ENCODE measurements at regions not wholly inside any gene's neighbourhood (a gene's known extent, or its start where the extent isn't known, plus 50 kb on each side); places are given as distances from the start of the nearest gene placed in this dataset.
"Not testable (repeated sequence)": the region's sequence is repeated elsewhere in the genome, so short reads cannot be mapped to it uniquely, and the experiment has no call there.

DNA sequence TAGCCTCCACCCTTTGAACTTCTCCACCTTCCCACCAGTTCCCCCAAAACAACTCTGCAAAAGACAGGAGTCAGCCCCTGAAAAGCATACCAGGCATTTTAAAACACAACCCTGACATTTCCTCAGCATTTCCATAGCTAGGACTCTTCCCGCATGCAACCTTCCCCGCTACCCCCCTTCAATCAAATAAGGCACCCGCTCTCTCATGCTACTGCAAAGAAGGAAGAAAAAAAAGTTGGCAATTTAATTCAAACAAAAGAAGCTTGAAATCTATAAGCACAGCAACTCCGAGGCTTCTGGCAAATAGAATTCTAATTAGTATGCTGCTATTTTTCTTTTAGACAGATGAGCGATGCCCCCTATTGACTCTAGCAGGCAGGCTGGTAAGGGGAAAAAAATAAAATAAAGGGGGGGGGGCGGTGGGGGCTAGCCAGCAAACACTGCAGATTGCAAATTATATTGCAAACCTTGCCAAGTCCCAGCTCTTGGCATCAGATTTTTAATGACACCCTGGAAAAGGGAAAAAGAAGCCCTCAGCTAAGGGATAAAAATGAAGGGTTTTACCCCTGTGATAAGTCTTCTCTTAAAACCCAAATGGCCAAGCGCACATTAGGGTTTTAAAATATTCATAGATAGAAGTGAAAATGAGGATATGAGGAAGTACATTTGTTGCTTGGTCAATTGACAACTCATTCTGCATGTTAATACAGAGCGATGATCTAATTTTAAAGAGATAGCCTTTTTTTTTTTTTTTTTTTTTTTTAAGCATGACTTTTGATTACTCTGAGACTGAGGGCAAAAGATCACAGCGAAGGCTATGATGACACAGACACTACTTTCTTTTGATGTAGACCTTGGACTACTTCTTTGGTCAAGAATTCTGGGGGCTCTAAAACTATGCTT is 255.2 kb downstream of the NR2F2 start:
- no peak for DNase-seq

DNA sequence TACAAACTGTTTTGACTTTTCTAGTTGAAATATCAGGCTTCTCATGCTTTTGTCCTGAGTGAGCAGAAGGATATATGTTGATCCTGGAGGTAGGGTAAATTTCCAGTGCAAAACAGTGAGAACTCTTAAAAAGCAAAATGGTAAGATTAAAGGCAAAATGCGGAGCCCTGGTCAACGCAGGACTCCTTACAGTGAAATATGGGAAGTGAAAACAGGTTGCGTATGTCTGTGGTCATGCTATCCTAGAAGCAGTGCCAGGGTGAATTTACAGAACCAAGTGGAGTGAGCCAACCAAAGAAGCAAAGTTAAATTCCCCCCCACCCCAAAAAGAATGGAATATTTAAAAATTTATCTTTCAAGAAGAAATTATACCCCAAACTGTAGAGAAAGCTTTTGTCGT is 256.4 kb downstream of the NR2F2 start:
- DNase-seq: no peak

DNA sequence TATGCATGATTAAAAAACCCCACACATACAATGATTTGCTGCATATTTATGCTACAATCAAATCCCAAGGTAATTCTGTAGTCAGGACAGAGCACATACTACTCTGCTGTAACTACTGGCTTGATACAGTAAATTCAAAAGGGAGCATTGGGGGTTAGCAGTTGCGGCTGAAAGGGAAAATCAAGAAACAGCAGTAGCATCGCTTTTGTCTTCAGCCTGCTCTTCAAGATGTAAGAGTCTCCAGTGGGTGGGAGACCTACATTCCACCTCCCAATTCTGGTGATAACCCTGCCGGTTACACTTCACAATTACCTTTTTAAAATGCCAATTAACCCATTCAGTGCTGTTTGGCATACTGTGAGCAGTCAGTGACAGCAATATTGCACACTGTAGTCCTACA is 259.4 kb downstream of the NR2F2 start:
- DNase-seq: no peak

DNA sequence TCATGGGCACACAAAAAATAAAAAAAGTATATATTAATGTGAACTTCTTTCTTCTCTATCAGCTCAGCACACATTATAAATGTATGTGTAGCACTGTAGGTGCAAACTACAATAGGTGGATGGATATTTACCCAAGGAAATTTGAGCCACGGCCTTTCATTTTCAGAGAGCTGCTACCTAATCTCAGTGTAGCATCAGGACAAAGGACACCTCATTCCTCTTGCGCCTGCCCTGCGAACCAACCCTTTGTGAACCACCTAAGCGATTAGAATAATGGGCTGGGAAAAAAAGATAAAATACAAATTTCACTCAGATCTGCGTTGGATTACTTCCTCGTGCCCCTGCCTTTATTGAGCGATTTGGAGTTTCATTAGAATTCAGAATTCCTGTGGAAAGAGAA is 263.2 kb downstream of the NR2F2 start:
- no peak for DNase-seq

DNA sequence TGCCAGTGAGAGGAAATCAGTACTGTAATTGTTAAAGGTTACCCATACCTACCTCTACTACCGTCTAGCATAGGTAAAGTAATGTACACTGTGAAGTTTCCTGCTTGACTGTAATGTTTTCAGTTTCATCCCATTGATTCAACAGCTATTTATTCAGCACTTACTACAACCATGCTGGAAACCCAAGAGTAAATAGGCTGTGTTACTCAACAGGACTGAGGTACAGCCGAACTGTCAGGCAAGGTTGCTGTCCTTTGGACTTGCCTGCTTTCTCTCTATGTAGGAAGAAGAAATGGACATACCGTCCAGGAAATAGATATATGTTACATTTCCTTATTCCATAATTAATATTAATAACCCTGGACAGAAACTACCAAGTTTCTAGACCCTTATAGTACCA is 265.5 kb downstream of the NR2F2 start:
- DNase-seq: no peak

DNA sequence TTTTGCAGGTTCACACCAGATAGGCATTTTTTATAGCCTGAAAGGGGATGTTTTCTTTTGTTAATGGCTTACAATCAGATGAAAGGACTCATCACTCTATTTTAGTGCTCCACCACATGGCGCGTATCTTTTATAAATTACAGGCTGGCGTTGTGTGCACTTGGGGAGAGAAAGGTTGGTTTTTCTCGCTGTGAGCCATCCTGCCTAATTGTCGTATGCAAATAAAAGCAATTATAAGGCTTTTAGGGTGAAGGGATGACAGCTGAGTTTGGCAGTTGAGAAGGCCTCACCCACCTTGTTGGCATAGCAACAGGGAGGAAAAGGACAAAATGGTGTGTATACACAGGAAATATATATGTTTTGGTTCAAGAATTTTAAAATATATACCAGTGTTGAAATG is 268.0 kb downstream of the NR2F2 start:
- no peak for DNase-seq

DNA sequence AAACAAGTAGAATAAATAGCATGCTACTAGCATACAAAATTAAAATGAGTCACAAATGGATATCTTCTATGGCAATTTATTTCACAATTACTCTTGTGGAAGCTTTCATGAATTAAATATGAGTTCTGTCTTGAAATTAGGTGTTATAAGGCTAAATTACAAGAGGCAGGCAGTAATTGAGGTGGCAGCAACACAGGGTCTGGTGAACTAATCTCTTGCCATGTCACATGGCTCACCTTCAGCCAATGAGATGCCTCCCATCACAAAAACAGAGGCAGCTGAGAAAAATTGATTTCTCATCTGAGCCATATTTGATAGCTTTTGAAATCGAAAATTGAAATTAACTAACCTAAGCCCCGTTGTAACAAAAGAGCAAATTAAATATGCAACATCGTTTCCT is 268.8 kb downstream of the NR2F2 start:
- no peak for DNase-seq

DNA sequence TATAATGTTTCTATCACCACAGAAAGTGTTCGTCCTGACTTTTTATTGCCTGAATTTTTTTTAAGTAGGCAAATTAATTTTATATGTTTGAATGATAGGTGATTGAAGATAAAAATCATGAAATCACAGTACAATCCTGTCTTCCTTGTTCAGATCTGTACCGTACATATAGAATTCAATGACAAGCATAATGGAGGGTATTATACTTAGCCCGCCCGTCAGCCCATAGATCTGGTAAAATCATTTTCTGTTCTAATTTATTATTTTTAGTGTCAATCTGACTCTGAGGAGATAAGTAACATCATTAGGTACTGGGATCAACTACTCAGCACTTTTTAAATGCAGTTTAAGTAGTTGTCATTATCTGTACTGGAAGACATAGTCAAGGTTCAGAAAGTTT is 269.9 kb downstream of the NR2F2 start:
- no peak for DNase-seq

DNA sequence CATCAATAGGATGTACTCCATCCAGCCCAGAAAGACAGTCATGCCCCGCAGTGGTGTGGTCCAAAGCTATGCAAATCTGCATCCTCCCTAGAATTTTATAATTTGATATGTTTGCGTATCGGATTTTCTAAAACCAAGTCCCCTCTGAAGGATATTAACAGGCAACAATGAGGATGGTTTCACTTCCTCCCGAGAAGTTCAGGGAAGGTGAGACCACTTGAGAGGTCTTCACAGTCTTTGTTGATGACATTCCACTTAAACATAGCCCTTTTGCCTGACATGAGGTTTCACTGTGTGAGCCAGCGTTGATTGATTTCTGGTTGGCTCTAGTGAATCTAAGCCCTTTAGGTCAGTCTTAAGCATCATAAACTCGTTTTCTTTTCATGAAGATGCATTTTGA is 276.1 kb downstream of the NR2F2 start:
- DNase-seq: no peak

DNA sequence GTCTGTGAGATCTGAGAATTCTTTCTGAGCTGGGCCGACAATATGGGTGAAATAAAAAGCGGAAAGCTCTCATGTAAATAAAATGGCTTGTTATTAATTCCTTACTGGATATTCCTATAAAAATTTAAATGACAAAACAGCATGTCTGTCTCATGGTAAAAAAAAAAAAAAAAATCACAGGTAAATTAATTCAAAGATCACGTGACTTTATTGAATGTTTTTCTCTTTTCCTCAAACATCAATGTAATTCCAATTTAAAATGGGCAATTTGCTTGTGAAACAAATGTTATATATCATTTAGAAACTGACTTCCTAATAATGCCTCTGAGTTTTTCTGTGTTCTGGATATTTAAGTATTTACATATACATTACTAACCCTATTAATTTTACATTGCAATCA is 280.3 kb downstream of the NR2F2 start:
- no peak for DNase-seq

DNA sequence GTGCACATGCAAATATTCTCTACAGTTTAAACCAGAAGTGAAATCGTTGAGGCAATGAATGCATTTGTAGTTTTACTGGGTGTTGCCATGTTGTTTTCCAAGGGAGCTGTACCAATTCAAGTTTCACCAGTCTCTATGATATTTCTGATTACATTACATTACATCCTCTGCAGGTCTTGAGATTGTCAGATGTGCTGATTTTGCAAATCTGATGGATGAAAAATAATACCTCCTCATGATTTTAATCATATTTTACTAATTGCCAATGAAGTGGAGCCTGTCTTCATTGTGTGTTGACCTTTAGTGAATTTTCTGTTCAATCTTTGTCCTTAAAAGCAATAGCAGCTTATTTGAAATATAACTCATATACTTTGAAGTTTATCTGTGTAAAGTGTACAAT is 282.4 kb downstream of the NR2F2 start:
- no peak for DNase-seq

DNA sequence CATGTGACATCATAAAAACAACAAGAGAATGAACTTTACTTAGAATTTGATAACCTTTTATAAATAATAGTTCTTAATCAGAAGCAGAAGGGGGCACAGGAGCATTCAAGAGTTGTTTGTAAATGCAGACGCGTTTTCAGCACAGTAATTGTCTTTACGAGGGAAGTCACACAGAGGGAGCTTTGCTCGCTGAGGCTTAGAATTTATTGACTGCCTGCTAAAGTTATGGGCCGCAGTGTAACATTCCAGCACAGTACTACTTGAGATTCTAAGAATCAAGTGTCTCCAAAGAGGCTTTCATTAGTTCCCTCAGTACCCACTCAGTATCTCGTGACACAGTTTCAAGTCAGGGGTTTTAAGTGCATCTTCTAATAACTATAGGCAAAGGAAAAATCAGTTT is 288.7 kb downstream of the NR2F2 start:
- DNase-seq: no peak

DNA sequence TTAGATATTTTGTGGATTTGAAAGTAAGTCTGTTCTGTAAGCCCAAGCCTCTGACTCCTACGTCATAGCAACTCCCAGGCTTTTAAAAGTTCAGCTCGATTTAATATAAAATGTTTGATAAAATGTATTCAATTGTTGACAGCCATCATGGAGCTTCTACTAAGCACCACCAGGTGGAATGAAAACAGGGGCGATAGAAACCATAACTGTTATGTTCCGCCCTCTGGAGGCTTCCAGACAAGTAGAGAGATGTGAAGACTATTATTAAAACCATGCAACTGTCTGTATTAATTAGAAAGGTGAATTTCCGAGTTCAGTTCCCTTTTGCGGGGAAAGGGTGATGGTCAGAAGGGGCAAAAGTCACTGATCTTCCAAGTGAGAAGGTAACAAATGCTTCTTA is 292.2 kb downstream of the NR2F2 start:
- DNase-seq: no peak

DNA sequence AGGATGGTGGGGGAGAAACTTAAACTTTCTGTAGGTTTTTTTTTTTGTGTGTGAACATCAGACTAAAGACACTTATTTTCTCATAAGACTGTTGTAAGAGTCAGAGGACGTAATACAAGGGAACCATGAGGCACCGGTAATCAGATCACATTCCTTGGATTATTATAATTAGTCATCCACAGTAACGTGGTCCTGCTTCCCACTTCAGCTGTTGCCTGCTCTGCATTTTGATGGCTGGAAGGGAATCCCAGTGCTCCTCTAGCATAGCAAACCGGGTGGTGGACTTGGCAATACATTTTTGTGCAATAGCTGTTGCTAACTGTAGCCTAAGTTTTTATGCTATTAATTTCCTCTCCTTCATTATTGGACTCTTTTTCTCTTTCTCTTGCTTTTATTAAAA is 294.8 kb downstream of the NR2F2 start:
- no peak for DNase-seq

DNA sequence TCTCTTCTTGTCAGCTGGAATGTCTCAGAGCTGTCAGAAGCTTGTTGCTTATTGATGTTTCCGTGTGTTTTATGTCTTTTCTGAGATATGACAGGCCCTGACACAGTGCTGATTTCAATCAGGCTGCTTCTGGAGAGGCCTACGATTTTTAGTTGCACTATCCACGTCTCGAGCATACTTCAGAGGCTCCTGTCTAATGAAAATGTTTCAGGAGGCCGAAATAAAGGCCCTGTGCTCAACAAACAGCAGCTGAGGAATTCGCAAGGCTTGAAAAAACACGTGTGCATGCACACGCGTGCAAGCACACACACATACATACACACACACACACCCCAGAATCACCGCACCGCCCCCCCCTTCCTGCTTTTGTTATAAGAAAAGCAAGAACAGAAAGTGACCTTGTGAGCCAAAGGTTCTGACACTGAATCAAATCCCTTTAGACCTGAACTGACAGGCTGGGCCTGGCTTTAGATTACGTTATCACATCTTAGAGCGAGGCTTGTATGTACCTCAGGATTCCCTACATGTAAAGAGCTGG is 296.6 kb downstream of the NR2F2 start:
- DNase-seq: no peak

DNA sequence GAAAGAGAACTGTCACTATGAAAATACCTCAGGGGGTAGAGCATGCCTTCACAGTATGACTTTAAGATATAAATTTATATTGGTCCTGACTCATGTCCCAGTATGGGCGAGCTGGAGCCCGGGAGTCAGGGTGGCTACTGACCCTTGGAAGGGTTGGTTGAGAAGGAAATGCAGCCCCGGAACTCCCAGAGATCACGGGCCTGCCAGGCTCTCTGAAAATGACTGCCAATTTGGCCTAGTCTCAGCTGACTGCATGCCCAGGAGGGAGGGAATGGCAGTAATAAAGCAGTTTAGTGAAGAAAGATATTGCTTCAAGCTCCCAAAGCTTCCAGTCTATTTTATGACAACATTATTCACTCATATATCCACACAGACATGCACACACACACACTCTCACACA is 299.0 kb downstream of the NR2F2 start:
- no peak for DNase-seq

DNA sequence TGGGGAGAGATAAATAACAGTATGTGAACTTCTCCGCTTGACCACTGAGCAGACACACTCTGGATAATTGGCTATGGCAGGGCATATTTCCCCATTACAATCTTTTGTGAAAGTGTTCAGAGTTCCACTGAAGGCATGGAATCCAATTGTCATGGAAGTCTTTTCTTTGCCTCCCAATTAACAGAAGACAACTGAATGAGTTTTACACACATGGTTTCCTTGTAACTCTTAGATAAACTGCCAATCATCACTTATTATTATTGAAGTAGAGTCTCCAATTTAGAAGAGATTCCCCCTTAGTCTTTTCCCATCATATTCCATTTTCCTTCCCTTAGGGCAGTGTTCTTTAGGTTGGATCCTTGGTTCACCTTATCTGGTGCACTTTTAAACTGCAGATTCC is 308.3 kb downstream of the NR2F2 start:
- DNase-seq: no peak

DNA sequence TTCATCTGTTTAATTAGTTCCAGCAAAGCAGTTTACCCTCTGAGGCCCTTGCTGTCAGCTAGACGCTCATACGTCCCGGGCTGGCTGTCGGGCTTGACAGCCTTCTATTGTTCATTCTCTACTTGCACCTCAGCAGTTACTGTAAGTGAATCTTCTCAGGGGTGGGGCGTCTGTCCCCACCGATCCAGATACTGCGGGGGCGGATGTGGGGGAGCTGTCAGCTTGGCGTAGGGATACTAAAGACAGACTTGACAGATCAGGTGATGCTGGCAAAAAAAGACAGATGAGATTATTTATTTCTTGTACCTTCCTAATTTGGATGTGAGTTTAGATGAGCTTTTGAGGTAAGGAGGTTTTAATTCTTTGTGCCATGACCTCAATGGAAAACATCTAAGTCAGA is 315.3 kb downstream of the NR2F2 start:
- DNase-seq: no peak

DNA sequence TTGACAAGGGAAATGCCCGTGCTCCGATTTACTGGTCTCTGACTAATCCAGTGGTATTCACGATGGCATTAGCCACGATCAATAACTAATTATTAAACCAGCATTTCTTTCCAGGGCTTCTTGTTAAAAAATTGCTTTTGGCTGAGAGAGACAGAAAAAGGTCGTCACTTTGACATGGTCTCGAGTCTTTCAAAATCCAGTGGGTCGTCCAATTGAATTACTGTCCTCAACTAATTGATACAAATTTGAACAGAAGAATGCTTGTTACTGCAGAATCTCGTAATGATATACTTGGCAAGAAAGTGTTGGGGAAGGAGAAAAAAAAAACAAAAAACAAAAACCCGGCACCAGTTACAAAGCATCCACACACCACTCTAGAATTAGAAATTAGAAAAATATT is 318.4 kb downstream of the NR2F2 start:
- no peak for DNase-seq

DNA sequence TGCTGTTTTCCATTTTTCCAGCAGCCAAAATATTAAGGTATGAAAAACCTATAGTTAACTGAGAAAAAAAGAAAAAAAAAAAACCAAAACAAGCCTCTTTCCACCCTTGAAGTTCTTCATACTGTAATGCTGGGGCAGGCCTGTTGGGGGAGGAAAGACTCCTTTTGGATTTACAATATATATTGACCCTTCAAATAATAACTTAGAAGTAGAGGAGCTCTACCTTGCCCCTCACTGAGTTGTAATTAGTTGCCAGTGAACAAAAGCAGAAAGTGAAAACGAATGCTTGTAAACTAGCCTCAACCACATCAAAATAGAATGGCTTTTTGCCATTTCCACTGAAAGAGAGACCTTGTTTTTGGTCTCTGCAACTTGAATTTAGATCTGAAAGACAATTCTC is 326.6 kb downstream of the NR2F2 start:
- DNase-seq: no peak

DNA sequence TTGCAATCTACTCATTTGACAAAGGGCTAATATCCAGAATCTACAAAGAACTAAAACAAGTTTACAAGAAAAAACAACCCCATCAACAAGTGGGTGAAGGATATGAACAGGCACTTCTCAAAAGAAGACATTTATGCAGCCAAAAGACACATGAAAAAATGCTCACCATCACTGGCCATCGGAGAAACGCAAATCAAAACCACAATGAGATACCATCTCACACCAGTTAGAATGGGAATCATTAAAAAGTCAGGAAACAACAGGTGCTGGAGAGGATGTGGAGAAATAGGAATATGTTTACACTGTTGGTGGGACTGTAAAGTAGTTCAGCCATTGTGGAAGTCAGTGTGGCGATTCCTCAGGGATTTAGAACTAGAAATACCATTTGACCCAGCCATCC is 336.5 kb downstream of the NR2F2 start:
- DNase-seq: not testable (repeated sequence)

DNA sequence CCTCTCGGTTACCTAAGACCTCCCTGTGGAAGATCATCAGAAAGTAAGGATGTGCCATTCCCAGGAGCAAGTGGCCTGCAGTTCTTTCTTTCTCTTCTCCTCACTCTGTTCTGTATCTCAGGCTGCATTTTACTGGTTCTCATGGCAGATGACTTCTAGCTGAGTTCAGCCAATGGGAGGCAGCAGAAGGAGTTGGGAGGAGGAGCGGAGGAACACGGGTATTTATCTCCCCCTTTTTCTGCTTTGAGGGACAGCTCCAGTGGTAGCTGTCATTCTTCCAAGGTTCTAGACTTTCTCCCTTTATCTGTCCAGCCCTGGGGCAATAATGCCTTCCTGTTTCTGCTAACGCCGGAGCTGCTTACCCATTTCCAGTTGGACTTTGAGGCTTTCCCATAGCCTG is 339.9 kb downstream of the NR2F2 start:
- no peak for DNase-seq

DNA sequence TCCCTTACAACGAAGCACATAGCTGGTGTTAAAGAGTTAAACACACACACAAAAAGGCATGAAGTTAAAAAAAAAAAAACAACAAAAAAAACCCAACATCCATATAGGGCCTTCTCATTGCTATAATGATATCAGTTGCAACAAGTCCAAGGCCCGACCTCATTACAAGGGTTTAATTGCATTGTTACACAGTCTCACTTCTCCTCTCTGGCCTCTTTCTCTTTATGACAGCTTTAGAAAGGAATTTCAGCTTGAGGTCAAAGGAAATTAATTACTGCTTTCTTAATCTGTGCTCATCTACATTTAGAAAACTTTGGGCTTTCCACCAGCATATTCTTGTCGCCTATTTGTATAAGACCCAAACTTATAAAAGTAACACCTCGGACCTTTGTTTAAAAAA is 342.1 kb downstream of the NR2F2 start:
- DNase-seq: no peak

DNA sequence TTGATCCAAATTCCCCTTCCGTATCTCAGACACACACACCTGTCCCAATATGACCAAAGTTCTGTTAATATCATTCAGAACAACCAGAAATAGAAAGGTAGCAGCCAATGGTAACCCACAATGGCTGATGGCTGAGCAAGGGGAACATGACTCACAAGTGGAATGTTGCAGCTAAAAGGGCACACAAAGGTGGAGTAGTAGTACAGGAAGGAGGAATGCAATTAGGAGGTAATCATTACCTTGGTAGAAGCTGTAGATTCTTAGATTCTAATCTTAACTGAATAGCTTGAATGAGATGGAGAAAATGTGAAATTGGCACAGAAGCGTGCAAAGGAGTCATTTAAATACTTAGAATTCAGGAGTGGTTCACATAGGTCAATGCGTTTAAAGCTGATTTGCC is 347.9 kb downstream of the NR2F2 start:
- no peak for DNase-seq

All from activated CD4-positive, alpha-beta T cell treated with anti-CD3 and anti-CD28 coated beads for 4 hours (primary cell).